GM18502 (cell line): ENCODE measurements at regions not wholly inside any gene's neighbourhood (a gene's known extent, or its start where the extent isn't known, plus 50 kb on each side); places are given as distances from the start of the nearest gene placed in this dataset.
"Not testable (repeated sequence)": the region's sequence is repeated elsewhere in the genome, so short reads cannot be mapped to it uniquely, and the experiment has no call there.

Experiments used
- ATAC-seq: cut with Tn5 transposase; IDR thresholded peaks from one replicate; pipeline ENCODE4 v1.9.1; 2021; ENCODE audit warnings: mild to moderate bottlenecking; ENCODE audit not compliant: unreplicated experiment, poor library complexity

DNA sequence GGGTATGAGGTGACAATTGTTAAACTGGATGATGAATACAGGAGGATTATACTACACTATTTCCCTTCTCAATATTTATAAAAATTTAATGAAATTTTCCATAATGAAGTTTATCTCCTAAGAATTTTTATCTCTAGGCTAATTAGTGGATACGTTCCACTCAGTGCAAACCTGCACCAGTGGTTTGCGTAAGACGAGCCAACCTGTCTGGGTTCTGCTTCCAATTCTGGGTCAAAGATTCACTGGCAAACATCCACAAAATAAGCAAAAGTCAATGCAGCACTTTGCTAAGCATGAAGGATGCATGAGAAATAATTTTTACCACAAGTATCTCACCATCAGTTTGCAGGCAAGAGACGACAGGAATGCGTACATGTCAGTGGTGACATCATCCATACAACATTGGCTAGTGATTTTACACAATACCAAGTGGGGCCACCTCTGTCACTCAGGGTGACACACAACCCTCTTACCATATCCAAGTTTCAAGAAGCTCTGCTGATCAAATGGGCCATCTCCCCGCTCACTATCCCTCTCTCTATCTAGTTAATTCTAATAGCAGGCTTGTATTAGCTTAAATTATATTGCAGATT, 51.7 kb downstream of the FAM50B start:
- no peak for ATAC-seq

DNA sequence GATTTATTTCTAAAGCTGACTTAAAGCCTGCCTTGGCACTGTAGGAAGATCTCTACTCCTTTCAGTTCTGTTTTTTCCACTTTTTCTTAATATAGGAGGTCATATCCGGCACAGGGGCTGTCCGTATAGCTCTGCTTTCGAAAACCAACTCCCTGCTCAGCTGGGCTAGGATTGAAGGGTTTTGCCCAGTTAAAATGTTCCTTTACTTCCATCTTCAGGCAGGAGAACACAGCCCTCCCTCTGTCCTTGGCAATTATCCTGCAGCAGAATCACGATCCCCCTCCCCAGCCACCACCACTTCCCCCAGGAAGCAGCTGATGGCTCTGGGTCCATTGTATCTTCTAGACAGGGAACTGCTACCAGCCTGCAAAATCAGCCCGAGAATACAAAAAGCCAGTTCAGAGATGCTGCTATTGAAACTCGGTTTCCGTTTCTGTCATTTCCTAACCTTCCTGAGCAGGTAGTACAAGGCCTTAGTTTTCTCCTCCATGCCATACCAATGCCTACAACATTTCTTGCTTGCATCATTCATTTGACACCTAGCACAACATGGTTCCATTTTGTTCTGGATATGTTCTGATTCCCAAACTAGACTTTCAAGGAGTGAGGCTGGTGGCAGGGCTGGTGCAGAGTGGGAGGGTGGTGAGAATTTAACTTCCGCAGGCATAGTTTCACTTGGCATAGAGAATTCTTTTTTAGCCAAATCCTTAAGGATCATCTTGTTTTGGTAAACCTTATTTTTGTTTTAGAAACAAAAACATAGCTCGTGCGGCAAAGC, 53.9 kb downstream of the FAM50B start:
- ATAC-seq = no peak

DNA sequence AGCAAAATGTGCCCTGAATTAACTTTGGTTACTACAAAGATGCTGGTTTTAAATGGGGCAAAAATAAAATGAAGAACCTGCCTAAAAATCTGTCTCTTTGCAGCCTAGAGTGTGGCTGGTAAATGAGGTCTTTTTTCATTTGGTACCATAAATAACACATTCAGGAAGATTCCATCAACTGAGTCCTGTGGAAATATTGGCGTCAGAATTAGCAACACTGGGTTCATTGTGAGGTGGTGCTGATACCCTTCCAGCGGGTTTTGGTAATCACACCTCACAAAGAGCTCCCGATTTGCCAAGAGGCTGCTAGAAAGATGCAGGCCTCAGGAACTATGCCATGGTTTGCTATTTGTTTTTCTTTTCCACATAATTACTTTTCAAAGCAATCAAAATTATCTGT, 55.3 kb downstream of the FAM50B start:
- ATAC-seq = no peak

DNA sequence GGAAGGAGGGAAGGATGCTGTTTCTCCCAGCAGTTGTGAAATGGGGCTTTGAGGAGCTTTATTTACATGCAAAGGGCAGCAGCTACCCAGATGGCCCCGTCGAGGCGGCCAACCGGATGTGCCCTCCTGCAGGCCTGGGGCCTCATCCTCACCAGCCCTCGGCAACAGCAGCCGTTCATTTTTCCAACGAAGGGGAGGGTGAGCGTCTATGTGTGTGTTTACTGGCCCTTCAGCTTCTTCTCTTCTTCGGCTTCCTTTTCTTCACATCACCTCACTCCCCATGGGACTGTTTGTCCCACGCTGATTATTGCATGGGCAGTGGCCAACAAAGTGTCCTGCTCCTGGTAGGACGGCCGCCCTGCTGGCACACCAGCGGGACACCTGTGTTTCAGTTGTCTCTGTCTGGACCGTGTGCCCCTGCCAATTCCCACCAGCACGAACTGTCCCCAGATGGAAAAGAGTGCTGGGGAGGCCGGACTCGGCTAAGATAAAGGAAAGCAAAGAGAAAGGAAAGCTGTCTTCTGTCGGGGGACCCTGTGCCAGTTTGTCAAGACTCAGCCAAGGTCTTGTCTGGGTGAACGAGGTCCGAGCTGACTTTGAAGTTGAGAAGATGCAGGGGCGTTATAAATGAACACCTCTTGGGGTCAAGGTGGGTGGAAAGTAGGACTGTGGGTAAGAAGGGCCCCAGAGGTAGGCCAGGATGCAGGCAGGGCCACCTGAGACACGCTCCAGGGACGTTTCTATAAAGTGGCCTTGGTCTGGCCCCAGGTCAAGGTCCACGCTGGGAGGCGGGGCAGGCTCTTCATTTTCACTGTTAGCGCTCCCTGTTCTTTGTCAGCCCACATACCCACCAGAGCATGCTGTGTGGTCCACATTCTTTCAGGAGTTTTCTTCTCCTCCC, 57.0 kb downstream of the FAM50B start:
- ATAC-seq = no peak

DNA sequence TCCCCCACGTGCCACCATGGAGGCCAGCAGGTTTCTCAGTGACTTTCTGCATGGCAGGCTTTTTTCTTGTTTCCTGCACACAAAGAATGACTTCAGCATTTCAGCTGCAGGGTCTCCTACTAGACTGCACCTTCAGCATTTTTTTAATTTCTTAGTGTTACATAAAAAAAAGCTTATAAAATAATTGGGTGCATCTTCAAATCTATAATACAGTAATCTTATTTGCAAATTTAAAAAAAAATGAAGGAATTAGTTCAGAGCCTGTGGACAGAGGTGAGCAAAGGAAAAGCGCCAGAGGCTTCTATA, 57.6 kb downstream of the FAM50B start:
- no peak for ATAC-seq

DNA sequence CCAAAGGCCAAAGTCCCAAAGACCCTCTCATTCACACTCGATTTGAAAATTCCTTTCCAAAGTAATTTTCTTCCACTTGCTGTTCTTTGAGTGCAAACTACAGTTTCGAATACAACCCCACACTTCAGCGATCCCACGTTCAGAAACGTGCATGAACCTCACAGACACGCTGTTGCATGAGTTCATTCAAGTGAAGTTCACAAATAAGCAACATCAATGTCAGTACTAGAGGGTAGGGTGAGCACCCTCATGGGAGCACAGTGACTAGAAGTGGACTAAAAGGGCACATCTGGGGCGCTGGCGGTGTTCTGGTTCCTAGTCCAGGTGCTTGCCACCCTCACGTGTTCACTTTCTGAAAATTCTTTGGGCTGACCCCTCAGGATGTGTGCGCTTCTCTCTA, 59.0 kb downstream of the FAM50B start:
- ATAC-seq = no peak

DNA sequence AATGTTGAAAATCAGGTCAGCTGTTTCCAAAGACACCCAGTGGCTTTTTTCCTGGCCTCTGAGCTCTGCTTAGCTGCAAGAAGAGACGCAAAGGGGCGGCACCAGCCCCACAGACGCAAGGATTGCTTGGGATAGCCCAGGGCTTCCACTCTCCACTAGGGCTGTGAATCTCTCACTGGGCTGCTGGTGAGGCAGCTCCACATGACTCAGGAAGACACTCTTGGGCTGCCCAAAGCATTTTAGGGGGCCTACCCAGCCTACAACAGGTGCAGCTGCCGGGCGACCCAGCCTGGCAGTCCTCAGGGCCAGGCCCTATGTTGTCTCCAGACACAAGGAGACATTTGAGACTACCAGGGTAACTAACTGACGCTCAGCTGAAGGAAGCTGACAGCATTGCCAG, 59.8 kb downstream of the FAM50B start:
- ATAC-seq = no peak

DNA sequence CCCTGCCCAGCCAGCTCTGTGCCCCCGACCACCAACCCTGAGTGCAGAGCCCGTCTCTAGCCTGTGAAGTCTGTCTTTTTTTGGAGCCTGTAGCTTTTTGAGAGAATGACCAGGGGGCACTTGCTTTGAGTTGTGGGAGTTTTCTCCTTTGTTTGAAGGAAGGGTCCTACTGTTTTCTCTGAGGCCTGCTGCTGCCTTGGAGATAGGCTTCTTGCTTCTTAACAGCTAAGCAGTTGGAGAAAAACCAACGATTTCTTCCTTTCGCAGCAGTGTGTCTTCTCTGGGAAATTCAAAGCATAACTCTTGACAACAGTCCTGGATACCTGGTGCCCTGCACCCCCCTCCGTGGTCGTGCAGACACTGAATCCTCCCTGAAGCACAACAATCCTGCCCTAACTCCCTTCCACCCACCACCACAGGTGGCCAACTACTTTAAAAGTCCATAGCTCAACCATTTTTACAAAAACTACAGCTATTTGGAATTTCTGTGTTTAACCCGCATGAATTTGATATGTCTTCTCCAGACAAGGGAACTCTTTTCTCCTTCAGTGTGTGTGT, 61.0 kb downstream of the FAM50B start:
- no peak for ATAC-seq

DNA sequence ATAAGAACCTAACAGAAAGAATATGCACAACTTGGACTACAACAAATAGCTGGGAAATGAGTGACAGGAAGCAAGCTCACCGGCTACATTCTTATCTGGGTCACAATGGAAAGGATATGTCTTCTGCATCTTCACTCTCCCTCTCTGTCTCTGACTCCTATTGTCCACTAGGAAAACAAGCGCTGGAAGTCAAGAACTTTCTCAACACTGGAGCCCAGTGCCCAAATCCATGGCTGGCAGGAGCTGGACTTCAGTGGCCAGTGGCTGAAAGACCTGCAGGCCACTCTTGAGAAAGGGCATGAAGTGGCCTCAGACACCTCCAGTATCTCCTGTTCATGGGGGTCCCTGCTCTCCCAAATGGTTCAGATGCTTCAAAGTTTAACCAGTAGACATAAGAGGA, 62.0 kb downstream of the FAM50B start:
- no peak for ATAC-seq

DNA sequence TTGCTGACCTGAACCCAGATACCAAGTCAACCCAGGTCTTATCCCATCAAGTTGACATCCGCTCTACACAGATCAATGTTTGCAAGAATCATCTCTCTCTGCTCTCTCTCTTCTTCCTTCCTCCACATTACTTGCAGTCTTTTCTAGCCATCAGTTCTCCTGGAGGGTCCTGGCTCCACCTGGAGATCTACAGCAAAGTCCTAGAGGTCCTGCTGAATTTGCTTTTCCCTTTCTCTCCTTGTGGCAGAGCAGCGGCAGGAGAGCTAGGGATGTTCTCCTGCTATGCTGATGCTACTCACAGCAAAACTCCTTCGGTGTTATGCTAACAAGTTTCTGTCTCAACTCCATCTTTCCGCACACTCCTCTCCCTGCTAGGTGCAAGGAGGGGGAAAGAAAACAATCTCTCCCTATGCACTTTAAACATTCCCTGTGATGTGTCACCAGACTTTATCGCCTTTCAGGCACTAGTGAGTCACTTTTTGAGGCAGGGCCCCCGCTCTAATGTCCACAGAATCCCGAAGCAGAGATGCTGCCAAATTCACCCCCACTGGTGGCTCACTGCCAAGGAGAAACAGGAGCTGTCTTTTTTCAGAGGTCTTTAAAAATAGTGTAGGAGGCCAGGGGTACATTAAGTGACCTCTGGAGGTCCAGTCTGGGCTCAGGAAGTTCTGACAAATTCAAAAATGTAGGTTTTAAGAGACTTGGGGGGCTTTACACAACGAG, 62.6 kb downstream of the FAM50B start:
- ATAC-seq = no peak

DNA sequence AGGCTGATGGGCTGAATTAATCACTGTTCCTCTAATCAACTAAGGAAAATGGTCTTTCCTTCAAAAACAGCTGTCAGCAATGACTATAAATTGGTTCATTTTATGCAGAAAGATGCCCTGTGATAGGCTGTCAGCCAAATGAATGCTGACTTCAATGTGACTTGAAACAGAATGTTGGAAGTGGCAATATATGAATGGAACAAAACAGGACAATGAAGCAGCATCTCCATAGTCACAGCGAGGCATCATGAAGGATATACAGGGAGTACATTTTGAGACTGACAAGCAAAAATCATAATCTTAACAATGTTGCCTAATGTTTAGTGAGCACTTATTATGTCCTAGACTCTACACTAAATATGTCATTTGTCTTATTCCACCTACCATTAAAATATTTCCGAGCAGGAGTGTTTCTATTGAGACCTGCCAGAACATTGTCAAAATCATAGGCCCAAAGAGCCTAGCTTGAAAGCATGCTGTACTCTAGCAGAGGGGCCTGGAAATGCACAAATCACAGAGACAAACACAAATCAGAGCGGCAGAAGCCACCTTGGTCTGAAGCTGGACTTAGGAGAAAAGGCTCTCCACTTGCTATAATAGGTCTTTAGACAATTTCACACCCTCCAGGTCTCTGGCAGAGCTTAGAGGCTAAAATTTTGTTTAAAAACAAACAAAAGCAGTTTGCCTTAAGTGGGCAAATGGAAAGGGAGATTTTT, 63.3 kb downstream of the FAM50B start:
- no peak for ATAC-seq

DNA sequence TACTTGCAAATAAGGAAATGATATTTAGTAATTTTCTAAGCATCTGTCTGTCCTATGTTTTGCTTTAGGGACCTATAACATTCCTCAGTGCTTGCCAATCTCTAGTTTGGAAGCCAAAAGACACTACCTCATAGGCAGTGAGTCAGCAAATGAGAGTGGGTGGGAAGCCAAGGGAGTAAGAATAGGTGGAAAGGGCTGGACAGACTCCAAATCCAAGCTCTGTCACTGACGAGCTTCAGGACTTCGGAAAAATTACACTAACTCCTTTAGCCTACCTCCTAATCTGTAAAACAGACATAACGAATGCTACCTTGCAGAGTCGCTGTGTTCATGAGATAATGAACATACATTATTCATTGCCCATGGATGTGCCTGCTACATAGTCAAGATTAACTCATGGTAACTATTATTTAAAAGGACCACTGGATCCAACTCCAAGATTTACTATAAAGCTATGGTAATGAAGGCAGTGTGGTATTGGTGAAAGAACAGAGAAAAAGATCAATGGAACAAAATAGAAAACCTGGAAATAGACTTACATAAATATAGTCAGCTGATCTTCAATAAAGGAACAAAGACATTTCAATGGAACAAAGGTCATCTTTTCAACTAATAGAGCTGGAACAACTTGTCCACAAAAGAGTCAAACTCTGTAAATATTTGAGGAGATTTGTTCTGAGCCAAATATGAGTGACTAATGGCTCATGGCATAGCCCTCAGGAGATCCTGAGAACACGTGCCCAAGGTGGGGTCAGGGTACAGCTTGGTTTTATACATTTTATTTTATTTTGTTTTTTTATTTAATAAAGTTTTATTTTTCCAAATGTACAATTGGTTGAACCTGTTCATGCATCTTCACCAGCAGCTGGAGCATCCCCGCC, 64.1 kb downstream of the FAM50B start:
- no peak for ATAC-seq

DNA sequence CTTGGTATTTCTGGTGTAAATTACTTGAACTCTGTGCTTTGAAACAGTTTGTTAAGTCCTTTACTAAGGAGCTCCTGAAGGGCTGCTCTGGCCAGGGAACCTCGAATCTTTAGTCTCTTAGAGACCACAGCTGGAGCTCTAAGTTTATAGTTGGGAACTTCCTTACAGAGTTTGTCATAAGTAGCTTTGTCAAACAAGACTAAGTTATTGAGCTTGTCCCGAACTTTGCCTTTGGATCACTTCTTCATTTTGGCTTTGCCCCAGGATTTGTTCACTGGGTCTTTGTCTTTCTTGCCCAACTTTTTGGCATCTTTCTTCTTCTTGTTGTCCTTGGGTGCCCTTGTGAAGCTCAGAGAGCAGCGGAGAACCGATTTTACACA, 64.8 kb downstream of the FAM50B start:
- no peak for ATAC-seq

DNA sequence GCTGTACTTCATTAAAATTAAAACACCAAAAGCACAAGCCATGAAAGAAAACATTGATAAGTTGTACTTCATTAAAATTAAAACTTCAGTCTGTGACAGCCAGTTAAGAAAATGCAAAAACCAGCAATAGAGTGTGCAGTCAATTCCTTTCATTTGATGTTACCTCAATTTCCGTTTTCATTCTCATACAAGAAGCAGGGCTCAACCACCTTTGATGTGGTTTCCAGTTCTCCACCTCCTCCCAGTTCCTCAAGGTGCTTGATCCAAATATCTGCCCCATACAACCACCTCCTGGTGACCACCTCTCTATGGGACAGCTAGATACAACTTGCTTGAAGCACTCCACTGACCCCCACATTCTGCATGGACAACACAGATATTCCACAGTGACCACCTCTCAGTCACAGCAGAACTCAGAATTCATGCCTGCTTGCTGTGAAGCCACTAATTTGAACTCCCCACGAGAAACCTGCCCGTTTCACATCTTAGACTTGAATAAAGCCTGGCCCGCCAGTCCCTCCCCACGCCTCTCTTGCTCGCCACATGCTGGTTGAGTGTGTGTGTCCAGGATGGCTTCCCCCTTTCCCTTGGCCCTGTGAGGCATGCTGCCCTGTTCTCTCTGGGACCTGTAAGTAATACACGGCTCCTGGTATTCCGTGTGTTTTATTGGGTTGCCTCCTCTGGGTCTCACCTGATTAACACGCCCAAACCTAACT, 66.1 kb downstream of the FAM50B start:
- no peak for ATAC-seq

DNA sequence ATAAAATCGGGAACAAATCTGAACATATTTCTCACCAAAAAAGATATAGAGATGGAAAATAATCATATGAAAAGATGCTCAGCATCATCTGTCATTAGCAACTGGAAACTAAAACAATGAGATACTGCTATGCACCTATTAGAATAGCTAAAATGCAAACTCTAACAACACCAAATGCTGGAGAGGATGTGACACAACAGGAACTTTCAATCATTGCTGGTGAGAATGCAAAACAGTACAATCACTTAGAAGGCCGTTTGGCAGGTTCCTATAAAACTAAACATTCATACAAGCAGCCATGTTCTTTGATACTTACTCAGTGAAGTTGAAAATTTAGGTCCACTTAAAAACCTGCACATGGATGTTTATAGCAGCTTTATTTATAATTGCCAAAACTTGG, 67.0 kb downstream of the FAM50B start:
- no peak for ATAC-seq

DNA sequence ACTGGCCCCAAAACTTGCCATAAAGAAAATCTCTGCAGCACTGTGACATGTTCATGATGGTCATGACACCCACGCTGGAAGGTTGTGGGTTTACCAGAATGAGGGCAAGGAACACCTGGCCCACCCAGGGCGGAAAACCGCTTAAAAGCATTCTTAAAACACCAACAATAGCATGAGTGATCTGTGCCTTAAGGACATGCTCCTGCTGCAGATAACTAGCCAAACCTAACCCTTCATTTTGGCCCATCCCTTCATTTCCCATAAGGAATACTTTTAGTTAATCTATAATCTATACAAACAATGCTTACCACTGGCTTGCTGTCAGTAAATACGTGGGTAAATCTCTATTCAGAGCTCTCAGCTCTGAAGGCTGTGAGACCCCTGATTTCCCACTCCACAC, 67.6 kb downstream of the FAM50B start:
- ATAC-seq = not testable (repeated sequence)

DNA sequence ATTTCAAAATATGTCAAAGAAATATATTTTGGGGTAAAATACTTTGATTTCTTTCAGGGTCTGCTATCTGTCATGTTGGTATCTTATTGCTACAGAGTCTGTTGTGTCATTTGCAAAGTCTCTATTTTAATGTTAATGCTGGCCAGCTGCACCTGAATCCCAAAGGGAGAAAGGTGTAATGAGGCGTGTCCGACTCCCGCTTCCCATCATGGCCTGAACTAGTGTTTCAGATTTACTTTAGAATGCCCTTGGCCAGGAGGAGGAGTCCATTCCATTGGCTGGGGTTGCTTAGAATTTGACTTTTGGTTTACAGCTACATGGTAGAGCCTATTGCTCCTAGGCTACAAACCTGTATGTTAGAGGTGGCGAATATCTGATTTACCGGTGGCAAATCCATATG, 69.3 kb downstream of the FAM50B start:
- no peak for ATAC-seq

DNA sequence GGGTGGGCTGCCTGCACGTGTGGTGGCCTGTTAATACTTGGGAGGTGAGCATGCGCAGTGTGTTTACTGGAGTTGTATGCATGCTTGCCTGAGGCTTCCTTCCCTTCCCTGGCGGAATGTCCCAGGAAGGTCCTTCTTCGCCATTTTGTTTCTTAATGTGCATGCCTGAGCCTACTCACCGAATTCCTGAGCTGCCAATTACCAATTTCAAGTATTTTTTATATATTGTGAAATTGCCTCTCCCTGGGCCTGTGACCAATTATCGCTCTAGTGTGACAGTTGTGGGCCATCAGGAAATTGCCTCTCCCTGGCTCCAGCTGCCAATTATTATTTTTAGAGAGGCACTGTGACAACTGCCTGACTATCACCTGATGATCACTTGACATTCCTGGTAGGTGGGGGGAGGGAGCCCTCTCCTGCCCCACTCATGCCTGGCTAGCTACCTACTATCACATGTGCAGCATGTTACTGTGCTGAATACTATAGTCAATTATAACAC, 70.0 kb downstream of the FAM50B start:
- no peak for ATAC-seq
